ENCODE measurements at regions not wholly inside any gene's neighbourhood (a gene's known extent, or its start where the extent isn't known, plus 50 kb on each side); places are given as distances from the start of the nearest gene placed in this dataset.

- H3K9me3 Mint-ChIP-seq = no peaks in the 10 kb centered on the region
- H3K27ac Mint-ChIP-seq = no peak overlapping the region
- H3K4me1 Mint-ChIP-seq (ENCODE audit: low read depth) = no peaks in the 10 kb centered on the region
- no peaks in the 10 kb centered on the region for H3K36me3 Mint-ChIP-seq (ENCODE audit: low read depth)
- DNase-seq (ENCODE audit: low spot score) = no peak
- H3K27me3 Mint-ChIP-seq (ENCODE audit: low read depth) = peaks cover 26% of the 10 kb centered on the region
- intact Hi-C loops (cut with micrococcal nuclease) = no loop called here
- no peak overlapping the region for H3K4me3 Mint-ChIP-seq (ENCODE audit: low read depth)
These were observed 81.7 kb upstream of the ARHGEF7 start for GRCh38 chr13:111033172-111034130.

- no peak overlapping the region for H3K4me3 Mint-ChIP-seq (ENCODE audit: low read depth)
These were observed 83.6 kb upstream of the ARHGEF7 start for GRCh38 chr13:111031531-111031961.

DNA sequence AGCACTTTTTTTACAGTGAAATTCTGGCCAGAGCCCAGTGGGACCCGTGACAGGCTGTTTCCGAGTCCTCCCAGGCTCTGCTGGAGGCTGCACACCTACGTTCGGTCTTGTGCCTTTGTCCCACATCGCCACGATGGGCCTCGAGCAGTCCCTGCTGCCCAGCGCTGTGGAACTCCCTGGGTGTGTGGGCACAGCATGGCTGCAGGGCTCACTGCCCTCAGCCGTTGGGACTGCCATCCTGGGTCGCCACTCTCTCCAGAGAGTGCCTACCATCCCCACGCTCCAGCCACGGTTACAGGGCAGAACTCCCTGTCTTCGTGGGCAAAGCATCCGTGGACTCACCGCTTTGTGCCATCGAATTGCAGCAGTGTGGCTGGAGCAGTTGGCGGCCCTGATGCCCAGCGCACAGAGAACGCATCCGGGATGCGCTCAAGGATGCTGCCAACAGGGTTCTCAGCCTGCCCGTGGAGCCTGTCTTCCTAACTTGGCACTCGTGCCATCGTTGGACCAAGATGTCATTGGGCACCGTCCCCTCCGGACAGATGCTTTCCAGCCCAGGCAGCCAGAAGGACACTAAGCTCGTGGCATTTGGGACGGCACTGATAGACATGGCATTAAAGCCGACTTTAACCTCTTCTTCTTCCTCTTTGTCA, 85.0 kb upstream of the ARHGEF7 start:
- Mint-ChIP-seq H3K36me3 (ENCODE audit: low read depth) (no peaks in the 10 kb centered on the region), H3K9me3 (no peaks in the 10 kb centered on the region), H3K27ac (no peak overlapping the region), H3K4me3 (ENCODE audit: low read depth) (no peak overlapping the region), H3K27me3 (ENCODE audit: low read depth) (peaks cover 16% of the 10 kb centered on the region), H3K4me1 (ENCODE audit: low read depth) (no peaks in the 10 kb centered on the region)
- intact Hi-C loops (cut with micrococcal nuclease) = no loop called here
- no peak for DNase-seq (ENCODE audit: low spot score)

More at GRCh38 chr13:111031531-111031961, 83.6 kb upstream of the ARHGEF7 start:
- intact Hi-C loops (cut with micrococcal nuclease) = no loop called here
- no peak for DNase-seq (ENCODE audit: low spot score)
- no peaks in the 10 kb centered on the region for H3K36me3 Mint-ChIP-seq (ENCODE audit: low read depth)
- no peak overlapping the region for H3K27ac Mint-ChIP-seq
- no peaks in the 10 kb centered on the region for H3K4me1 Mint-ChIP-seq (ENCODE audit: low read depth)
- H3K9me3 Mint-ChIP-seq = no peaks in the 10 kb centered on the region
- peaks cover 19% of the 10 kb centered on the region for H3K27me3 Mint-ChIP-seq (ENCODE audit: low read depth)

DNA sequence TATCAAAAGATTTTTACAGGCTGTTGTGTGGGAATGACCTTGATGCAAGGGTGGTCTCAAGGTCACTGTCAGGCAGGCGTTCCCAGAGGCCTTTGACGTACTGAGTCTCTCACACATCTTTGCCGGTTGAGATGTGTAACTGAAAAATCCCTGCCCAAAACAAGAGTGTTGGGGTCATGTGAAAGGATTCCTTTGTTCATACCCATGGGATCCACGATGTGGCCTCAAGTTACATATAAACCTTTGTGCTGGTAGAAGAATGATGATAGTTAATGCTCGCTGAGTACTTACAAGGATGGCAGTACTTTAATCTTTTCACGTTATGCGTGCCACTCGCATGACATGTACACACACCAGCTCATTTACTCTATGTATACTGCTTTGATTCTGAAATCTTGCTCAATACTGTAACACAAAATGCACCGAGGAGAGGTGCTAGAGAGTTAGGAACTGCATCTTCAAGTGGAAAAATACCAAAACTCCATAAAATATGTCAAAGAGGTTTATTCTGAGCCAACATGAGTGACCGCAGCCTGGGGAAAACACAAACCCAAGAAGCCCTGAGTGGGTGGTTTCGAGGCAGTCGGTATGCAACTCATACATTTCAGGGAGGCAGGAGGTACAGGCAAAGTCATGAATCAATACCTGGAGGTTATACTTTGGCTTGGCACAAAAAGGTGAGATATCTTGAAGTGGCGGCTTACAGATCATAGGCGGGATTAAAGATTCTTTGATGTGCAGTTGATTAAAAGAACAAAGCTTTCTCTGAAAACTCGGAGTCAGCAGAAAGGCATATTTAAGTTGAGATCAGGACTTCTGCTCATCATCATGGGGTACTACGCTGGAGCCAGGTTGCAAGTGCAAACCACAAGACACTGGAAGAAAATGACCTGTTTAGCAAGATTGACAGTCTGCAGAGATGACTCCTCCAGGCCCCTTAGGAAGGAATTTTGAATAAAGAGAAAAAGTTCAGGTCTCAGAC, 87.4 kb upstream of the ARHGEF7 start:
- intact Hi-C loops (cut with micrococcal nuclease) = no loop called here
- DNase-seq (ENCODE audit: low spot score) = no peak

DNA sequence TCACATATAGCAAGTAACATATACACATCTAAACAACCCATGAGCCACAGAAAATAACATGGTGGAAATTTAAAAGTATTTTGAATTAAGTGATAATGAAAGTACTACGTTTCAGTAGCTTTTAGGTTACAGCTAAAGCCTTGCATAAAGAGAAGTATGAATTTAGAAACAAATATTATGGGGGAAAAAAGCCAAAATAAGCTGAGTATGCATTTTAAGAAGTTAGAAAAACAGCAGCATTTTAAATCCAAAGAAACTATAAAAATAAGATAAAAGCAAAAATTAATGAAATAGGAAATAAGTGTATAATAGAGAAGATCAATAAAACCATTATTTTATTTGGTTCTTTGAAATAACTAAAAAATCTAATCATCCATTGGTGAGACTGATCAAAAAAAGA, 89.8 kb upstream of the ARHGEF7 start:
- intact Hi-C loops (cut with micrococcal nuclease) = no loop called here
- peaks cover 19% of the 10 kb centered on the region for H3K27me3 Mint-ChIP-seq (ENCODE audit: low read depth)
- DNase-seq (ENCODE audit: low spot score) = no peak
- H3K4me3 Mint-ChIP-seq (ENCODE audit: low read depth) = no peak overlapping the region
- H3K36me3 Mint-ChIP-seq (ENCODE audit: low read depth) = no peaks in the 10 kb centered on the region
- H3K9me3 Mint-ChIP-seq = peaks cover 16% of the 10 kb centered on the region
- no peak overlapping the region for H3K27ac Mint-ChIP-seq
- no peaks in the 10 kb centered on the region for H3K4me1 Mint-ChIP-seq (ENCODE audit: low read depth)

More for the DNA sequence above, 87.4 kb upstream of the ARHGEF7 start:
- Mint-ChIP-seq H3K9me3 (no peaks in the 10 kb centered on the region), H3K27me3 (ENCODE audit: low read depth) (peaks cover 17% of the 10 kb centered on the region), H3K36me3 (ENCODE audit: low read depth) (no peaks in the 10 kb centered on the region), H3K27ac (no peak overlapping the region), H3K4me3 (ENCODE audit: low read depth) (no peak overlapping the region), H3K4me1 (ENCODE audit: low read depth) (no peaks in the 10 kb centered on the region)

GRCh38 chr13:111022886-111023285, 92.2 kb upstream of the ARHGEF7 start:
- H3K4me3 Mint-ChIP-seq (ENCODE audit: low read depth) = no peak overlapping the region
- DNase-seq (ENCODE audit: low spot score) = no peak
- H3K27ac Mint-ChIP-seq = no peak overlapping the region
- intact Hi-C loops (cut with micrococcal nuclease) = no loop called here
- no peaks in the 10 kb centered on the region for H3K36me3 Mint-ChIP-seq (ENCODE audit: low read depth)
- no peaks in the 10 kb centered on the region for H3K4me1 Mint-ChIP-seq (ENCODE audit: low read depth)
- H3K27me3 Mint-ChIP-seq (ENCODE audit: low read depth) = peaks cover 13% of the 10 kb centered on the region
- H3K9me3 Mint-ChIP-seq = peaks cover 16% of the 10 kb centered on the region

- intact Hi-C loops (cut with micrococcal nuclease) = no loop called here
- Mint-ChIP-seq H3K4me1 (ENCODE audit: low read depth) (no peaks in the 10 kb centered on the region), H3K27me3 (ENCODE audit: low read depth) (peaks cover 13% of the 10 kb centered on the region), H3K9me3 (peaks cover 16% of the 10 kb centered on the region), H3K27ac (no peak overlapping the region), H3K36me3 (ENCODE audit: low read depth) (no peaks in the 10 kb centered on the region), H3K4me3 (ENCODE audit: low read depth) (no peak overlapping the region)
- no peak for DNase-seq (ENCODE audit: low spot score)
These were observed 92.9 kb upstream of the ARHGEF7 start for GRCh38 chr13:111022241-111022640.

DNA sequence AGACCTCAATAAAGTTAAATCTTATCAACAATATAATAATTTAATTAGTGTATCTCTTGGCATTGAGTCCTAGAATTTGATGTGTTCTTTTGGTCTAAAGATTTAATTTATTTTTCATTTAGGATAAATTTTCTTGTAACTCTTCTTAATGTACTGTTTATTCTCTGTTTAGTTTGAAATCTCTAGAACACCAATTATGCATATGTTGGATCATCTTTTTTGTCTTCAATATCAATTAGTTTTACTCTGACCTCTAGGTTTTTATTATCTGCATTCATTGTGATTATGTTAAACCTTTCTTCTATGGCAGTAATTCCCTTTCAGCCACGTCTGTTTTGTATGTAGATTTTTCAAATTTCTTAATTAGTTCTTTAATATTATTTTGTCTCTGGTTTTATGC, 93.8 kb upstream of the ARHGEF7 start:
- no peak overlapping the region for H3K4me3 Mint-ChIP-seq (ENCODE audit: low read depth)
- H3K36me3 Mint-ChIP-seq (ENCODE audit: low read depth) = no peaks in the 10 kb centered on the region
- H3K27me3 Mint-ChIP-seq (ENCODE audit: low read depth) = peaks cover 16% of the 10 kb centered on the region
- H3K27ac Mint-ChIP-seq = no peak overlapping the region
- no peak for DNase-seq (ENCODE audit: low spot score)
- intact Hi-C loops (cut with micrococcal nuclease) = no loop called here
- H3K9me3 Mint-ChIP-seq = peaks cover 16% of the 10 kb centered on the region
- H3K4me1 Mint-ChIP-seq (ENCODE audit: low read depth) = no peaks in the 10 kb centered on the region

DNA sequence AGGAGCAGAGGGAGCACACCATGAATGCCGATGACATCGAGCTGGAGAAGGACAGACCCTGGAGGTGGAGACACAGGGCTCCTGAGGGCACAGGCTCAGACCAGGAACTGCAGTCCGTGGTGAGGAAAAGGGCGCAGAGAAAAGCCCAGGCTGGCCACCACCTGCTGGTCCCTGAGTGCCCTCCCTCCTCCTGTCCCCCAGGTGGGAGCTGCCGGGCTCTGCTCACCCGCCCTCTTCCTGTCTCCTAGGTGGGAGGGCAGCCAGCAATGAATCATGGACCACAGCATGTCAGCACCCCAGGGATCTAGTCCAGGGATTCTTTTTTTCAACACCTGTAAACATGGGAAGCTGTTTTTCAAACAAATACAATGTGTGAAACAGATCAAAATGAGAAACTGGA, 94.6 kb upstream of the ARHGEF7 start:
- no peaks in the 10 kb centered on the region for H3K4me1 Mint-ChIP-seq (ENCODE audit: low read depth)
- H3K27ac Mint-ChIP-seq = no peak overlapping the region
- H3K36me3 Mint-ChIP-seq (ENCODE audit: low read depth) = no peaks in the 10 kb centered on the region
- intact Hi-C loops (cut with micrococcal nuclease) = no loop called here
- no peak overlapping the region for H3K4me3 Mint-ChIP-seq (ENCODE audit: low read depth)
- H3K27me3 Mint-ChIP-seq (ENCODE audit: low read depth) = peaks cover 16% of the 10 kb centered on the region
- H3K9me3 Mint-ChIP-seq = peaks cover 16% of the 10 kb centered on the region
- no peak for DNase-seq (ENCODE audit: low spot score)

- H3K4me1 Mint-ChIP-seq (ENCODE audit: low read depth) = no peaks in the 10 kb centered on the region
- no peaks in the 10 kb centered on the region for H3K36me3 Mint-ChIP-seq (ENCODE audit: low read depth)
- intact Hi-C loops (cut with micrococcal nuclease) = no loop called here
- H3K27me3 Mint-ChIP-seq (ENCODE audit: low read depth) = peaks cover 16% of the 10 kb centered on the region
- no peak overlapping the region for H3K27ac Mint-ChIP-seq
- no peak for DNase-seq (ENCODE audit: low spot score)
- peaks cover 16% of the 10 kb centered on the region for H3K9me3 Mint-ChIP-seq
- H3K4me3 Mint-ChIP-seq (ENCODE audit: low read depth) = no peak overlapping the region
These were observed 95.1 kb upstream of the ARHGEF7 start for GRCh38 chr13:111020021-111020420.

- no peaks in the 10 kb centered on the region for H3K4me1 Mint-ChIP-seq (ENCODE audit: low read depth)
- H3K4me3 Mint-ChIP-seq (ENCODE audit: low read depth) = no peak overlapping the region
- peaks cover 8% of the 10 kb centered on the region for H3K27me3 Mint-ChIP-seq (ENCODE audit: low read depth)
- peaks cover 16% of the 10 kb centered on the region for H3K9me3 Mint-ChIP-seq
- no peaks in the 10 kb centered on the region for H3K36me3 Mint-ChIP-seq (ENCODE audit: low read depth)
- H3K27ac Mint-ChIP-seq = no peak overlapping the region
- intact Hi-C loops (cut with micrococcal nuclease) = no loop called here
- no peak for DNase-seq (ENCODE audit: low spot score)
These were observed 97.2 kb upstream of the ARHGEF7 start for GRCh38 chr13:111017755-111018459.

DNA sequence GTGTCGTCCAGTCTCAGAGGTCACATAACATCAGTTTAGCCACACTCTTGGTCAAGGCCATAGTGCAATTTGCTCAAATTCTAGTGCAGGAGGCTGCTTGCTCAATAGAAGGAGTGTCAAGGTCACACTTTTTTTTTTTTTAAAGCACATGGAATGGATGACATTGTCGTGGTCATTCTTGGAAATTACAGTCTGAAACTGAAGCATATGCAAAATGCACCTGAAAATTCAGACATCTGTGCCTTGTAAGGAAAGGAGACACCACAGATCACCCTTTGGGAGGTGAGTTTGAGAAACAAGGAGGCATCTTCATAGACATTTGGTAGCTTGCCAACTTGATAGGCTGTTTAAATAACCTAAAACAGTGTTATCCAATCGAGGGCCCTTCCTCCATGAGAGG, 98.3 kb upstream of the ANKRD10 start:
- DNase-seq (ENCODE audit: low spot score) = no peak
- intact Hi-C loops (cut with micrococcal nuclease) = no loop called here
- H3K4me1 Mint-ChIP-seq (ENCODE audit: low read depth) = peaks cover 15% of the 10 kb centered on the region
- peaks cover 16% of the 10 kb centered on the region for H3K27me3 Mint-ChIP-seq (ENCODE audit: low read depth)
- no peak overlapping the region for H3K27ac Mint-ChIP-seq
- H3K36me3 Mint-ChIP-seq (ENCODE audit: low read depth) = peaks cover 5% of the 10 kb centered on the region
- no peaks in the 10 kb centered on the region for H3K9me3 Mint-ChIP-seq
- H3K4me3 Mint-ChIP-seq (ENCODE audit: low read depth) = no peak overlapping the region

All from activated T-helper 2 cell treated with anti-CD3 and anti-CD28 coated beads, Interferon-gamma antibody, Interleukin-2, Interleukin-4, amounts not matched to agents 10 μg/mL and 5 μg/mL and 100 μg/mL, durations not matched to agents 14 hours and 24 hours and 36 hours (primary cell).